HS-27A (cell line): ENCODE measurements at regions not wholly inside any gene's neighbourhood (a gene's known extent, or its start where the extent isn't known, plus 50 kb on each side); places are given as distances from the start of the nearest gene placed in this dataset.
A peak's percentile ranks its signal among the peaks of the same experiment; 100 is the strongest.
"Not testable (repeated sequence)": the region's sequence is repeated elsewhere in the genome, so short reads cannot be mapped to it uniquely, and the experiment has no call there.

ENCODE experiments used
- DNase-seq: peaks from one replicate; pipeline ENCODE4 v3.0.0-alpha.2; 2012; ENCODE audit warnings: low read depth, missing footprints

DNA sequence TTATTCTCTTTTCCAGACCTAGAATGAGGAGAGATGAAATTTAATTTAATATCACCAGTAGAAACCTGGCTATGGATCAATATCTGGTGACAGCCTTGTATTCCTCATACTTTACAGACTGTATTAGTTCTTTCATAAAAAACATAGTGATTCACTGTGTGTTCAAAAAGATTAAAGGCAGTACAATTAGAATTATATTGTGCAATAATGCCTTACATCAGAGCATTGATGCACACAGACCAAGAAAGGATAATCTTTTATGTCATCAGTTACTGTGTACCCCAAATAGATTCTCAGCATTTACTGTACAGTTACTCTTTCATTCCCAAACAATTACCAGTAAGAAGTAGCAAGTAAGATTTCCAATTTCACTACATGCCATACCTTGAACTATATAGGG is 260.5 kb upstream of the ANXA10 start:
- no peak for DNase-seq

- peak; percentile 22 for DNase-seq
Measured at GRCh38 chr4:167838686-167839085, 253.7 kb upstream of the ANXA10 start.

DNA sequence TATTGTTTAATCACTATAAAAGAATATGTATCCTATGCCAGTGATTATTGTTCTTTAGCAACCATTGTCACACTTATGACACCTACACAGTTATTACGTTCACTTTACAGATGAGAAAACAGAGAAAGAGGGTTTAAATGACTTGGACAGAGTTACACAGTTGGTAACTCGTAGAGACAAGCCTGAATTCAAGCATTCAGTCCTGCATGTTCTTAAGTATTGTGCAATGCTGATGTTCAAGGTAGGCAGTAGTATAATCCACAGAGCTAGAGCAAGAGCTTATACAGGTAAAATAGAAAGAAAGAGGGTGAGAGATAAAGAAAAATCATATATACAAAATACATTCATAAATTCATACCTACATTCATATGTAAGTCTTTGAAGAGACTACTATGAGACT is 249.8 kb upstream of the ANXA10 start:
- DNase-seq: no peak

DNA sequence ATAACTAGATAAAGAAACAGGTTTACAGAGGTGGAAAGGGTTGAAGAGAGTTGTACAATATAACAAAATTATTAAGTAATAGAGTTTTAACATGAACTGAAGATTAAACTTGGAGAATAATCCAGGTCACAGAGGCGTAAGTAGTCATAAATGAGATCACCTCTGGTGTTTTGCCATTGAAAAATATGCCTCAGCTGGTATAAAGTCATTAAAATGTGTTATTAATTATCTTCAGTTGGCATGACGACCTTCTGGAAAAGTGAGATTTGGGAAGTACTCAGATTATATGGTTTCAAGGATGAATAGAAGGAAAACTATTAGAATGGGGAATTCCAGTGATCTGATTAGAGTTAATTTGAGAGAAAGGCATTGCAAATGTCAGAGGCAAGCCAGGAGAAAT is 237.5 kb upstream of the ANXA10 start:
- no peak for DNase-seq

- not testable (repeated sequence) for DNase-seq
Measured at GRCh38 chr4:167858127-167858526, 234.2 kb upstream of the ANXA10 start.

- no peak for DNase-seq
Measured at GRCh38 chr4:167867191-167867590, 225.1 kb upstream of the ANXA10 start.

- DNase-seq: no peak
Measured at GRCh38 chr4:167868163-167868562, 224.2 kb upstream of the ANXA10 start.

GRCh38 chr4:167873496-167873895 is 218.8 kb upstream of the ANXA10 start:
- DNase-seq: no peak

DNA sequence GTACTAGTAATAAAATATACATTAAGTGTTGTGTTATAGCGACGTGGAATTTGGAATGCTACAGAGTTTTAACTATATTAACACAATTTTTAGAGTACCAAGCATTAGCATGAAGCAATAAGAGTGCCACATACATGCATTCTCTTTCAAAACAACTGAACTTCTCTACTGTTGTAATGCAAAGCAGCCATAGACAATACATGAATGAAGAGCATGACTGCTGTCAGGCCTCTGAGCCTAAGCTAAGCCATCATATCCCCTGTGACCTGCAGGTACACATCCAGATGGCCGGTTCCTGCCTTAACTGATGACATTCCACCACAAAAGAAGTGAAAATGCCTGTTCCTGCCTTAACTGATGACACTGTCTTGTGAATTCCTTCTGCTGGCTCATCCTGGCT is 216.2 kb upstream of the ANXA10 start:
- not testable (repeated sequence) for DNase-seq

DNA sequence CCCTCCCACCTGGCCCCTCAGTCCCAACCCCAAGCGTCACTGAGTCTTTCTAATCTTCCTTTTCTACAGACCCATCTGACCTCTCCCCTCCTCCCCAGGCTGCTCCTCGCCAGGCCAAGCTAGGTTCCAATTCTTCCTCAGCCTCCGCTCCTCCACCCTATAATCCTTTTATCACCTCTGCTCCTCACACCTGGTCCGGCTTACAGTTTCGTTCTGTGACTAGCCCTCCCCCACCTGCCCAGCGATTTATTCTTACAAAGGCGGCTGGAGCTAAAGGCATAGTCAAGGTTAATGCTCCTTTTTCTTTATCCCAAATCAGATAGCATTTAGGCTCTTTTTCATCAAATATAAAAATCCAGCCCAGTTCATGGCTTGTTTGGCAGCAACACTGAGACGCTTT is 214.5 kb upstream of the ANXA10 start:
- DNase-seq: not testable (repeated sequence)

GRCh38 chr4:167883266-167883665 is 209.1 kb upstream of the ANXA10 start:
- no peak for DNase-seq

DNA sequence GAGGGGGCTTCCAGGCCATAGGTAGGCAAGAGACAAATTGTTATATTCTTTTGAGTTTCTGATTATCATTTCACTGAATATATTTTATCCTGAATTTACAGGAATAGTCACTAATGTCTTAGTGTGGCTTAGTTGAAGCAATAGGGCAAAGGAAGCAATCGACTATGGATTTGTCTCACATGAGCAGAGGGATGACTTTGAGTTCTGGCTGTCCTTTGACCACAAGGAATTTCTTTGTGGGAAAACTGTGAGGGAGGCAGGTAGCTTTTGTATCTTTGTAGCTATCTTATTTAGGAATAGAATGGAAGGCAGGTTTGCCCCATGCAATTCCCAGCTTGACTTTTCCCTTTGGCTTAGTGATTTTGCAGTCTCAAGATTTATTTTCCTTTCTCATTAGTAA is 207.3 kb upstream of the ANXA10 start:
- no peak for DNase-seq

- DNase-seq: no peak
Measured at GRCh38 chr4:167885872-167886271, 206.5 kb upstream of the ANXA10 start.

DNA sequence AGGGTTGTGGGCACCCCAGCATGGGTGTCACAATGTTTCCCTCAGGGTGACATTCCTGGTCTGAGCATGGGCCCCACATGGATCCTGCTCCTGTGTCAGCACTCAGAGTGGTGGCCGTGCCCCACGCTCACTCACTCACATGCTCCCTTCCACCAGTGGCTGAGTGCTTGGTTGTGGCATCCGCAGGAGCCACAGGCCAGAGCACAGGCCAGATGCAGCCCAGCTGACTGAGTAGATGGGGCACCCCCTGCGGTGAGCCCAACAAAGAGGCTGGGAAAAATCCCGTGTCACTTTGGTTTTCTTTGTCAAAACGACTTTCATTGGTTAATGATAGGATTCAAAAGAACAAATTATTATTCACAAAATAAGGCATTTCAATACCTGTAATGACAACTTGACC is 204.6 kb upstream of the ANXA10 start:
- no peak for DNase-seq

DNA sequence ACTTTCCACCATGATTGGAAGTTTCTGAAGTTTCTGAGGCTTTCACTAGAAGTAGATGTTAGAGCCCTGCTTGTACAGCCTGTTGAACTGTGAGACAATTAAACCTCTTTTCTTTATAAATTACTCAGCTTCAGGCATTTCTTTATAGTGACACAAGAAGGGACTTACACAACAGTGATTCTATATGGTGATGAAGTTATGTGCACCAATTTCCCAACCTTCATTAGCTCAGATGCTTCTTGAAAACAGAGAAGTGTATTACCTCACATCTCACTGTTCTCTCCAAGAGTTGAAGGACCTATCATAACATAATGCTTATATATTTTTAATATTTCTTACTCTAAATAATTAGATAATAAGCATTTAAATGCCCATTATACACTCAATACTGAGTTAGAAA is 202.1 kb upstream of the ANXA10 start:
- no peak for DNase-seq

DNA sequence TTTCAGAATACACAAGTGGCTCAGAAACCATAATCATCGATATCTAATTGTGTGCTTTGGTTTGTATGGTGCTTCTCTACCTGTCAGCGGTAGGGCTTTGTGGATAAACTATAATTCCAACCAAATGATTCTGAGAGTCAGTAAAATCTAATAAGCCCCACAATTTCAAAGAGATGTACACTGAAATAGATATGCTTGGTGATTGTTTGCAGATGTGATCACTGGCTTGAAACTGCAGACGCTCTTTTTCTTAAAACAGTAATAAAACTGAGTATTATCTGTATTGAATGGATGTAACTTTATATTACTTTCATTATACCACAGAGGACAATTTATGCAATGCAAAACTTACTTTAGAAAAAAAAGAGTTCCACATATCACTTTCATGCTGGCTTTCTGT is 198.8 kb upstream of the ANXA10 start:
- DNase-seq: no peak

GRCh38 chr4:167896260-167896659 is 196.1 kb upstream of the ANXA10 start:
- DNase-seq: not testable (repeated sequence)

DNA sequence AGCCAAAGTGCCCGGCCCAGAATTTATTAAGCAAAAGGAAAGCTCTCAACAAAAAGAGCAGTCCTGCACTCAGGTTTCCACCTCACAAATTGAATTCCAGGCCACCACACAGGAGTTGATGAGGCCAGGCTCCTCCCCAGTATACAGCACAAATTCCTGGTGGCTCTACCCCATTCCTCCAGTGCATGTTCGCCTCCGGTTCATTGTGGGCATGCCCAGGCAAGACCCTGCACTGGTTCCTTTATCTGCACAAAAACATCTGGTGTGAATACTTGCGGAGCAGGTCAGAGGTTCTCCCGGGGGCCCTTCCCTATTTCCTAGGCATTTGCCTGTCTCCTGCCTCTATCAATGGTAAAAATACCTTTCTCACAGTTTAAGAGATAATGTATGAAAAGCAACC is 195.2 kb upstream of the ANXA10 start:
- no peak for DNase-seq

DNA sequence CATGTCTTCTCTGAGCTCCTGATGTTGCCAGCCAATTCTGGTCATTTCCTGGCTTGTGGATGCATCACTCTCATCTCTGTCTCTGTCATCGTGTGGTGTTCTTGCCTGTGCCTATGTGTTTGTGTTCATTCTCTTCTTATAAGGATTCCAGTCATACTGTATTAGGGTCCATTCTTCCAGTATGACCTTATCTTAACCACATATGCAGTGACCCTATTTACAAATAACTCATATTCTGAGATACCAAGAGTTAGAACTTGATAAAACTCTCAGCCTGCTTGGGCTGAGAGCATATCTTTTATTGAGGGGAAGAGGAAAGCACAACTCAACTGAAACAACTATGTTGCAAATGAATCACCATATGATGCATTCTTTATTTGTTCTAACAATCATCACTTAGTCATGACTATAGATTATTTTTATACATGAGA is 189.0 kb upstream of the ANXA10 start:
- peak; percentile 34 for DNase-seq

- no peak for DNase-seq
Measured at GRCh38 chr4:167906851-167907250, 185.5 kb upstream of the ANXA10 start.

DNA sequence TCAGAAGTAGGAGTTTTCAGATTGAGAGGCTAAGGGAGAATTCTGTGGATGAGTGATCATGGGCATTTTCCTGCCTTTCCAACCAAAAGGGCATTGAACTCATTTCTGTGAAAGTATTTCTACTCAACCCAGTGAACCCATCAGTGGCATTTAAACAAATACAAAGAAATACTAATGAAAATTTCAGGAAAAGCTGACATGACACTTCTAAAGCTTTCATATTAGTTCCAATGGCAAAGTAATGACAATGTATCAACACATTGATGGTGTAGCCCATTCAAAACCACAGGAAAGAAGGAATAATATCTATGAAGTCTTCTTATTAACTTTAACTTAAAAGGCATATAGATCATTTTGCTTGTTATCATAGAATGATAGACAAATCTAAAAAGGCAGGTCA is 183.5 kb upstream of the ANXA10 start:
- DNase-seq: no peak

DNA sequence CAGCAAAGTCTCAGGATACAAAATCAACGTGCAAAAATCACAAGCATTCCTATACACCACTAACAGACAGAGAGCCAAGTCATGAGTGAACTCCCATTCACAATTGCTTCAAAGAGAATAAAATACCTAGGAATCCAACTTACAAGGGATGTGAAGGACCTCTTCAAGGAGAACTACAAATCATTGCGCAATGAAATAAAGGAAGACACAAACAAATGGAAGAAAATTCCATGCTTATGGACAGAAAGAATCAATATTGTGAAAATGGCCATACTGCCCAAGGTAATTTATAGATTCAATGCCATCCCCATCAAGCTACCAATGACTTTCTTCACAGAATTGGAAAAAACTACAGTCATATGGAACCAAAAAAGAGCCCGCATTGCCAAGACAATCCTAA is 179.8 kb upstream of the ANXA10 start:
- not testable (repeated sequence) for DNase-seq

DNA sequence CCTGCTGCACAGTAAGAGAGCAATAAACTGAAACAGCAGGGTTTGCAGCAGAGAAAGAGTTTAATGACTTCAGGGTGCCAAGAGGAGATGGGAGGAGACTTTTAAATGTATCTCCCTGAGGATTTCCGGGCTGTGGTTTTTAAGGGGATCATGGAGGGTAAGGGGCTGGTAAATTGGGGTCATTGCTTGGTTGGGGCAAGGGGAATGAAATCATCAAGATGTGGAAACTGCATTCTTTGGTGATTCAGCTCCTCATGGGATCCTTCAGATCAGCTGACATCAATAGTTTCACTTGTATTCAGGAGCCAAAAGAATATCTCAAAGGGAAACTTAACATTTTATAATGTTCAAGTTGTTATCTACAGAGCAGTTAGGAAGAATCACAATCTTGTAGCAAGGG is 174.3 kb upstream of the ANXA10 start:
- no peak for DNase-seq

DNA sequence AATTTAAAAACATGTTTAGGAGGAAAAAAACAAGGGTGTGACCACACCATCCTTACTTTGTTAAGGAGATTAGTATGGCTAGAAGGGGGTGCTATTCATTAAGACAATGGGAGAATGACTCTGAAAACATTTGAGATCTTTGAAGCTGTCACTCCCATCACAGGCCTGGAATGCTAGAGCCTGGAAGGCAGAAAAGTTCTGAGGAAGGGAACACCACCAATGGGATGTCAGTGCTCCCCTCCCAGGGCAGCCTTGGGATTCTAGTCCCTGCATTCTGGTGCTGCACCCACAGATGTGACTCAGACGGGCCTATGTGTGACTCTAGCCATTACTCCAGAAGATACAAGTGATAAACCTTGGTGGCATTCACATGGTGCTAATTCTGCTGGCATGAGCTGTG is 162.2 kb upstream of the ANXA10 start:
- no peak for DNase-seq

GRCh38 chr4:167934216-167934615 is 158.1 kb upstream of the ANXA10 start:
- DNase-seq: no peak
